ENCODE measurements at regions not wholly inside any gene's neighbourhood (a gene's known extent, or its start where the extent isn't known, plus 50 kb on each side); places are given as distances from the start of the nearest gene placed in this dataset.
A peak's percentile ranks its signal among the peaks of the same experiment; 100 is the strongest.

DNA sequence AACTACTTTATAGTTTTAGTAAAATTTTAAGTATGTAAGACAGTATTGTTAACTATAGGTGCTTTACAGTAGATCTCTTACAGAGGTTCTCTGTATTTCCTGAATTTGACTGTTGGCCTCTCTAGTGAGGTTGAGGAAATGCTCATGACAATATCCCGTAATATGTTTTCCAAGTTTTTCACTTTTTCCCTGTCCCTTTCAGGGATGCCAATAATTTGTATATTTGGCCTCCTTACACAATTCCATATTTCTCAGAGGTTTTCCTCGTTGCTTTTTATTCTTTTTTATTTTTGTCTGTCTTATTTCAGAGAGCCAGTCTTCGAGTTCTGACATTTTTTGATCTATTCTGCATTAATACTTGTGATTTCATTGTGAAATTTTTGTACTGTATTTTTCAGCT lies 233.7 kb upstream of the PDE3A start:
- Histone ChIP-seq H3K27ac (ENCODE audit: low read length) (no peak overlapping the region), H3K4me2 (ENCODE audit: low read length) (no peak overlapping the region), H3K27me3 (ENCODE audit: low read depth, low read length) (no peaks in the 10 kb centered on the region), H3K36me3 (replicated peaks; ENCODE audit: low read depth, low read length) (no peaks in the 10 kb centered on the region), H3K9me3 (ENCODE audit: insufficient read depth, low read length) (no peaks in the 10 kb centered on the region), H4K20me1 (ENCODE audit: insufficient read depth, low read length) (no peaks in the 10 kb centered on the region), H3K4me3 (ENCODE audit: low read length) (no peak overlapping the region), H2AFZ (ENCODE audit: low read depth, low read length) (no peak overlapping the region), H3K79me2 (ENCODE audit: low read length) (no peaks in the 10 kb centered on the region), H3K9ac (ENCODE audit: low read length) (no peak overlapping the region), H3K4me1 (ENCODE audit: low read length) (no peaks in the 10 kb centered on the region)
- TF ChIP-seq CTCF (IDR thresholded peaks at IDR 0.05; ENCODE audit: low read depth, low read length) (no peak), EZH2phosphoT487 (IDR thresholded peaks at IDR 0.05; ENCODE audit: low read depth) (no peak)

DNA sequence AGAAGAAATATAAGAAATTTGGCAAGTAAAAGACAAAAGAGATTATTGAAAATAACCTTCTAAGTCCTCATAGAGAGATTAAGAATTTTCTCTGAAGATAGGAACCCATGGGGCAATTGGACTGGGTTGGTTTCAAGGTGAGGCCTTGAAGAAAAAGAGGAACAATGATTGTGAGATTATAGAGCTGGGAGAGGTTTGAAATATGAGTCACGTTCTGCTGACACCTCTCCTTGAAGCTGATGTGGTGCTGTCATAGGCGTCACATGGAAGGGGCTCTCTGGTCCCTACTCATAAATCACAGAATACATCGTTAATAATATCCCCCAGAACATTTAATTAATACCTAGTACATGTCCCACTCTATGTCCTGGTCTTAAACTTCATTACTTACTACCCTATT lies 227.6 kb upstream of the PDE3A start:
- Histone ChIP-seq H3K79me2 (ENCODE audit: low read length) (no peaks in the 10 kb centered on the region), H3K27ac (ENCODE audit: low read length) (peak overlapping the region; percentile 61), H3K4me2 (ENCODE audit: low read length) (peak overlapping the region; percentile 27), H3K9ac (ENCODE audit: low read length) (peak overlapping the region; percentile 15; the same call in 1 of the 2 replicates), H3K4me1 (ENCODE audit: low read length) (peaks cover 48% of the 10 kb centered on the region), H3K27me3 (ENCODE audit: low read depth, low read length) (no peaks in the 10 kb centered on the region), H3K4me3 (ENCODE audit: low read length) (no peak overlapping the region), H4K20me1 (ENCODE audit: insufficient read depth, low read length) (no peaks in the 10 kb centered on the region), H3K9me3 (ENCODE audit: insufficient read depth, low read length) (no peaks in the 10 kb centered on the region), H2AFZ (ENCODE audit: low read depth, low read length) (peak overlapping the region; percentile 85; the same call in 1 of the 2 replicates), H3K36me3 (replicated peaks; ENCODE audit: low read depth, low read length) (no peaks in the 10 kb centered on the region)
- TF ChIP-seq EZH2phosphoT487 (IDR thresholded peaks at IDR 0.05; ENCODE audit: low read depth) (no peak), CTCF (IDR thresholded peaks at IDR 0.05; ENCODE audit: low read depth, low read length) (no peak)

GRCh38 chr12:20142316-20142715 lies 226.0 kb upstream of the PDE3A start:
- no peaks in the 10 kb centered on the region for H3K79me2 ChIP-seq (ENCODE audit: low read length)
- no peaks in the 10 kb centered on the region for H3K27me3 ChIP-seq (ENCODE audit: low read depth, low read length)
- H3K27ac ChIP-seq (ENCODE audit: low read length): no peak overlapping the region
- no peaks in the 10 kb centered on the region for H3K9me3 ChIP-seq (ENCODE audit: insufficient read depth, low read length)
- TF ChIP-seq CTCF (IDR thresholded peaks at IDR 0.05; ENCODE audit: low read depth, low read length) (no peak), EZH2phosphoT487 (IDR thresholded peaks at IDR 0.05; ENCODE audit: low read depth) (no peak)
- no peak overlapping the region for H3K4me2 ChIP-seq (ENCODE audit: low read length)
- H4K20me1 ChIP-seq (ENCODE audit: insufficient read depth, low read length): no peaks in the 10 kb centered on the region
- H3K9ac ChIP-seq (ENCODE audit: low read length): no peak overlapping the region
- H3K36me3 ChIP-seq (replicated peaks; ENCODE audit: low read depth, low read length): no peaks in the 10 kb centered on the region
- peaks cover 48% of the 10 kb centered on the region for H3K4me1 ChIP-seq (ENCODE audit: low read length)
- H3K4me3 ChIP-seq (ENCODE audit: low read length): no peak overlapping the region
- H2AFZ ChIP-seq (ENCODE audit: low read depth, low read length): 0 out of 2 replicates have a peak overlapping the region, but pooled peaks have one; percentile 43

- no peaks in the 10 kb centered on the region for H3K79me2 ChIP-seq (ENCODE audit: low read length)
- H3K27me3 ChIP-seq (ENCODE audit: low read depth, low read length): no peaks in the 10 kb centered on the region
- TF ChIP-seq CTCF (IDR thresholded peaks at IDR 0.05; ENCODE audit: low read depth, low read length): peak; percentile 42
- no peak for TF ChIP-seq EZH2phosphoT487 (IDR thresholded peaks at IDR 0.05; ENCODE audit: low read depth)
- H3K9ac ChIP-seq (ENCODE audit: low read length): peak overlapping the region; percentile 42; the same call in 1 of the 2 replicates
- H4K20me1 ChIP-seq (ENCODE audit: insufficient read depth, low read length): no peaks in the 10 kb centered on the region
- H3K36me3 ChIP-seq (replicated peaks; ENCODE audit: low read depth, low read length): no peaks in the 10 kb centered on the region
- H3K4me1 ChIP-seq (ENCODE audit: low read length): peaks cover 48% of the 10 kb centered on the region
- H2AFZ ChIP-seq (ENCODE audit: low read depth, low read length): no peak overlapping the region
- H3K4me2 ChIP-seq (ENCODE audit: low read length): peak overlapping the region; percentile 81
- H3K27ac ChIP-seq (ENCODE audit: low read length): peak overlapping the region; percentile 81
- no peaks in the 10 kb centered on the region for H3K9me3 ChIP-seq (ENCODE audit: insufficient read depth, low read length)
- peak overlapping the region; percentile 5; the same call in 1 of the 2 replicates for H3K4me3 ChIP-seq (ENCODE audit: low read length)
These were observed 225.4 kb upstream of the PDE3A start for GRCh38 chr12:20142956-20143355.

Data from OCI-LY3 (cell line).